ENCODE measurements at regions not wholly inside any gene's neighbourhood (a gene's known extent, or its start where the extent isn't known, plus 50 kb on each side); places are given as distances from the start of the nearest gene placed in this dataset.

DNA sequence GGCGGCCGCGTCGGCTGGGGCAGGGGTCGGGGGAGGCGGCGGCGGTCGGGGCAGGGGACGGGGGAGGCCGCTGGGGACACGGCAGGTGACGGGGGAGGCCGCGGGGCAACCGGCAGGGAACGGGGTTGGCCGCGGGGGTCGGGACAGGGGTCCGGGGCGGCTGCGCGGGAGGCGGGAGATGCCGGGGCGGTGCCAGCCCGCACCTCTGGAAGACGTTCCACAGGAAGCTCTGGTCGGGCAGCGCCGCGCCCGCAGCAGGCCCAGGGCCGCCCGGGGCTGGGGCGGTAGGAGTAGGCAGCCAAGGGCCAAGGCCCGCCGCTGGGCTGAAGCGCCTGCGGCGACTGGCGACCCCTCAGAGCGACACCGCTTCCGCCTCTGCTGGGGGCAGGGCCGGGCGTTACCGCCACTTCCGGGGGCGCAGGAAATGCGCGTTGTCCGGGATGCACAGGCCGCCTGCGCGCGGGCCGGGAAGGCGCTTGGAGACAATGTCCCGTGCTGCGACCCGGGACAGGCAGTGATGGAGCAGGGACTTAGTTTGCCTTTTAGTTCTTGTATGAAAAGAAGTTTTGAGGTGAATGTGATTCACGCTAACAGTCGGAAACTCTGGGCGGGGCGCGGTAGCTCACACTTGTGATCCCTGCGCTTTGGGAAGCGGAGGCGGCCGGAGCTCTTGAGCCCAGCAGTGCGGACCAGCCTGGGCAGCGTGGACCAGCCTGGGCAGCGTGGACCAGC is 110.0 kb upstream of the LPCAT1 start (continued):
- TF ChIP-seq ZNF546 (CRISPR knock-in tag; conservative IDR thresholded peaks at IDR 0.05) (0 out of 2 replicates have a peak, but pooled peaks have one; percentile 48), NPAS2 (CRISPR knock-in tag; IDR thresholded peaks at IDR 0.05; ENCODE audit: borderline replicate concordance) (no peak), ZNF333 (CRISPR knock-in tag; IDR thresholded peaks at IDR 0.05; ENCODE audit: borderline replicate concordance) (0 out of 2 replicates have a peak, but pooled peaks have one; percentile 56), MIER2 (CRISPR knock-in tag; IDR thresholded peaks at IDR 0.05) (no peak), ETV6 (CRISPR knock-in tag; conservative IDR thresholded peaks at IDR 0.05) (peak; percentile 92; the same call in 1 of the 2 replicates), NCOA2 (CRISPR knock-in tag; IDR thresholded peaks at IDR 0.05) (peak; percentile 38; the same call in 1 of the 2 replicates), SMAD9 (CRISPR knock-in tag; IDR thresholded peaks at IDR 0.05) (no peak), ZBTB20 (CRISPR knock-in tag; IDR thresholded peaks at IDR 0.05; ENCODE audit: borderline replicate concordance, low read depth) (peak; percentile 27; the same call in 1 of the 2 replicates), HIVEP1 (CRISPR knock-in tag; IDR thresholded peaks at IDR 0.05) (0 out of 2 replicates have a peak, but pooled peaks have one; percentile 37), ZNF225 (CRISPR knock-in tag; IDR thresholded peaks at IDR 0.05) (no peak), ZNF260 (CRISPR knock-in tag; IDR thresholded peaks at IDR 0.05; ENCODE audit: borderline replicate concordance, low read depth) (no peak), ZNF3 (CRISPR knock-in tag; IDR thresholded peaks at IDR 0.05) (peak; percentile 26; the same call in 1 of the 2 replicates), NONO (IDR thresholded peaks at IDR 0.05) (no peak), NONO (CRISPR knock-in tag; conservative IDR thresholded peaks at IDR 0.05) (peak; percentile 74), FOXA3 (CRISPR knock-in tag; IDR thresholded peaks at IDR 0.05) (no peak), ZNF589 (CRISPR knock-in tag; conservative IDR thresholded peaks at IDR 0.05) (no peak), MZF1 (CRISPR knock-in tag; IDR thresholded peaks at IDR 0.05; ENCODE audit: borderline replicate concordance) (no peak), ZNF160 (CRISPR knock-in tag; IDR thresholded peaks at IDR 0.05) (0 out of 2 replicates have a peak, but pooled peaks have one; percentile 82)
- TF ChIP-seq, protein P1, sequence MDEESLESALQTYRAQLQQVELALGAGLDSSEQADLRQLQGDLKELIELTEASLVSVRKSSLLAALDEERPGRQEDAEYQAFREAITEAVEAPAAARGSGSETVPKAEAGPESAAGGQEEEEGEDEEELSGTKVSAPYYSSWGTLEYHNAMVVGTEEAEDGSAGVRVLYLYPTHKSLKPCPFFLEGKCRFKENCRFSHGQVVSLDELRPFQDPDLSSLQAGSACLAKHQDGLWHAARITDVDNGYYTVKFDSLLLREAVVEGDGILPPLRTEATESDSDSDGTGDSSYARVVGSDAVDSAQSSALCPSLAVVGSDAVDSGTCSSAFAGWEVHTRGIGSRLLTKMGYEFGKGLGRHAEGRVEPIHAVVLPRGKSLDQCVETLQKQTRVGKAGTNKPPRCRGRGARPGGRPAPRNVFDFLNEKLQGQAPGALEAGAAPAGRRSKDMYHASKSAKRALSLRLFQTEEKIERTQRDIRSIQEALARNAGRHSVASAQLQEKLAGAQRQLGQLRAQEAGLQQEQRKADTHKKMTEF (CRISPR knock-in tag; IDR thresholded peaks at IDR 0.05), result peak; percentile 77; the same call in 1 of the 2 replicates
- TF ChIP-seq, protein P2, sequence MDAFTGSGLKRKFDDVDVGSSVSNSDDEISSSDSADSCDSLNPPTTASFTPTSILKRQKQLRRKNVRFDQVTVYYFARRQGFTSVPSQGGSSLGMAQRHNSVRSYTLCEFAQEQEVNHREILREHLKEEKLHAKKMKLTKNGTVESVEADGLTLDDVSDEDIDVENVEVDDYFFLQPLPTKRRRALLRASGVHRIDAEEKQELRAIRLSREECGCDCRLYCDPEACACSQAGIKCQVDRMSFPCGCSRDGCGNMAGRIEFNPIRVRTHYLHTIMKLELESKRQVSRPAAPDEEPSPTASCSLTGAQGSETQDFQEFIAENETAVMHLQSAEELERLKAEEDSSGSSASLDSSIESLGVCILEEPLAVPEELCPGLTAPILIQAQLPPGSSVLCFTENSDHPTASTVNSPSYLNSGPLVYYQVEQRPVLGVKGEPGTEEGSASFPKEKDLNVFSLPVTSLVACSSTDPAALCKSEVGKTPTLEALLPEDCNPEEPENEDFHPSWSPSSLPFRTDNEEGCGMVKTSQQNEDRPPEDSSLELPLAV (CRISPR knock-in tag; conservative IDR thresholded peaks at IDR 0.05; ENCODE audit: low read depth), result no peak
- TF ChIP-seq, protein P3, sequence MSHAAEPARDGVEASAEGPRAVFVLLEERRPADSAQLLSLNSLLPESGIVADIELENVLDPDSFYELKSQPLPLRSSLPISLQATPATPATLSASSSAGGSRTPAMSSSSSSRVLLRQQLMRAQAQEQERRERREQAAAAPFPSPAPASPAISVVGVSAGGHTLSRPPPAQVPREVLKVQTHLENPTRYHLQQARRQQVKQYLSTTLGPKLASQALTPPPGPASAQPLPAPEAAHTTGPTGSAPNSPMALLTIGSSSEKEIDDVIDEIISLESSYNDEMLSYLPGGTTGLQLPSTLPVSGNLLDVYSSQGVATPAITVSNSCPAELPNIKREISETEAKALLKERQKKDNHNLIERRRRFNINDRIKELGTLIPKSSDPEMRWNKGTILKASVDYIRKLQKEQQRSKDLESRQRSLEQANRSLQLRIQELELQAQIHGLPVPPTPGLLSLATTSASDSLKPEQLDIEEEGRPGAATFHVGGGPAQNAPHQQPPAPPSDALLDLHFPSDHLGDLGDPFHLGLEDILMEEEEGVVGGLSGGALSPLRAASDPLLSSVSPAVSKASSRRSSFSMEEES (CRISPR knock-in tag; IDR thresholded peaks at IDR 0.05), result peak; percentile 35; the same call in 1 of the 2 replicates
- TF ChIP-seq, protein P4, sequence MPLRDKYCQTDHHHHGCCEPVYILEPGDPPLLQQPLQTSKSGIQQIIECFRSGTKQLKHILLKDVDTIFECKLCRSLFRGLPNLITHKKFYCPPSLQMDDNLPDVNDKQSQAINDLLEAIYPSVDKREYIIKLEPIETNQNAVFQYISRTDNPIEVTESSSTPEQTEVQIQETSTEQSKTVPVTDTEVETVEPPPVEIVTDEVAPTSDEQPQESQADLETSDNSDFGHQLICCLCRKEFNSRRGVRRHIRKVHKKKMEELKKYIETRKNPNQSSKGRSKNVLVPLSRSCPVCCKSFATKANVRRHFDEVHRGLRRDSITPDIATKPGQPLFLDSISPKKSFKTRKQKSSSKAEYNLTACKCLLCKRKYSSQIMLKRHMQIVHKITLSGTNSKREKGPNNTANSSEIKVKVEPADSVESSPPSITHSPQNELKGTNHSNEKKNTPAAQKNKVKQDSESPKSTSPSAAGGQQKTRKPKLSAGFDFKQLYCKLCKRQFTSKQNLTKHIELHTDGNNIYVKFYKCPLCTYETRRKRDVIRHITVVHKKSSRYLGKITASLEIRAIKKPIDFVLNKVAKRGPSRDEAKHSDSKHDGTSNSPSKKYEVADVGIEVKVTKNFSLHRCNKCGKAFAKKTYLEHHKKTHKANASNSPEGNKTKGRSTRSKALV (CRISPR knock-in tag; IDR thresholded peaks at IDR 0.05), result peak; percentile 93
- TF ChIP-seq, protein P5, sequence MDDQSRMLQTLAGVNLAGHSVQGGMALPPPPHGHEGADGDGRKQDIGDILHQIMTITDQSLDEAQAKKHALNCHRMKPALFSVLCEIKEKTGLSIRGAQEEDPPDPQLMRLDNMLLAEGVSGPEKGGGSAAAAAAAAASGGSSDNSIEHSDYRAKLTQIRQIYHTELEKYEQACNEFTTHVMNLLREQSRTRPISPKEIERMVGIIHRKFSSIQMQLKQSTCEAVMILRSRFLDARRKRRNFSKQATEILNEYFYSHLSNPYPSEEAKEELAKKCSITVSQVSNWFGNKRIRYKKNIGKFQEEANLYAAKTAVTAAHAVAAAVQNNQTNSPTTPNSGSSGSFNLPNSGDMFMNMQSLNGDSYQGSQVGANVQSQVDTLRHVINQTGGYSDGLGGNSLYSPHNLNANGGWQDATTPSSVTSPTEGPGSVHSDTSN (CRISPR knock-in tag; IDR thresholded peaks at IDR 0.05; ENCODE audit: borderline replicate concordance), result no peak

Measured in HepG2 (cell line).